Limb (tissue), 2 donors: ENCODE measurements at regions not wholly inside any gene's neighbourhood (a gene's known extent, or its start where the extent isn't known, plus 50 kb on each side); places are given as distances from the start of the nearest gene placed in this dataset.

Experiments used
- DNase-seq, 2 donors: peaks; one replicate each; pipeline ENCODE4 v3.0.0-alpha.2; 2016; ENCODE audit errors: extremely low spot score in 2 of 2

DNA sequence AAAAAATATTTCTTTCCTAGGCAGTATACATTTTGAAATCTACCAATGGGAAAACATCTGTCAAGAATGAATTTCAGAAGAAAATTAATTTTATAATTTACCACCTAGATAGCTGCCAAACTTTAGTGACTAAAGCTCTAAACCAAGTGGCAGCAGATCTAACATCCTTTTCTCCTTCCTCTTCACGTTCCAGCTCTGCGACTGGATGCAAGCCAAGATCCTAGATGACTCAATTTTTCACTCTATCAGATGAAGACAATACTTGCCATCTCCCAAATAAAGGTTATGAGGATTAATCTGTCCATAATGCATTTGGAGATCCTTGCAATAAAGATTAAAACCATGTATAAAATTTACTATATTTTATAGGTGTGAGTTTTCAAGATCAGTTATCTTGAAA, 66.7 kb upstream of the MIR17HG start:
- DNase-seq = no peak

GRCh38 chr13:91284335-91284734, 63.2 kb upstream of the MIR17HG start:
- DNase-seq = no peak

DNA sequence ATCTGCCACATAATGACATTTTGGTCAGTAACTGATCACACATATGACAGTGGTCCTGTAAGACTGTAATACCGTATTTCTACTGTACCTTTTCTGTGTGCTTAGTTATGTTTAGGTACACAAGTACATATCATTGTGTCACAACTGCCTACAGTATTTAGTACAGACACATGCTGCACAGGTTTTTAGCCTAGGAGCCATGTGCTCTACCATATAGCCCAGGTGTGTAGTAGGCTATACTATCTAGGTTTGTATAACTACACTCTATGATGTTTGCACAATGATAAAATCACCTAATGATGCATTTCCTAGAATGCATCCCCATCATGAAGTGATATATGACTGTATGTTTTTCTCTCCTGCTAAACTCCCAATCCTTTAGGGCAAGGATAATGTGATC, 61.2 kb upstream of the MIR17HG start:
- no peak for DNase-seq

- DNase-seq = no peak
Observed at GRCh38 chr13:91291078-91291477, 56.4 kb upstream of the MIR17HG start.

DNA sequence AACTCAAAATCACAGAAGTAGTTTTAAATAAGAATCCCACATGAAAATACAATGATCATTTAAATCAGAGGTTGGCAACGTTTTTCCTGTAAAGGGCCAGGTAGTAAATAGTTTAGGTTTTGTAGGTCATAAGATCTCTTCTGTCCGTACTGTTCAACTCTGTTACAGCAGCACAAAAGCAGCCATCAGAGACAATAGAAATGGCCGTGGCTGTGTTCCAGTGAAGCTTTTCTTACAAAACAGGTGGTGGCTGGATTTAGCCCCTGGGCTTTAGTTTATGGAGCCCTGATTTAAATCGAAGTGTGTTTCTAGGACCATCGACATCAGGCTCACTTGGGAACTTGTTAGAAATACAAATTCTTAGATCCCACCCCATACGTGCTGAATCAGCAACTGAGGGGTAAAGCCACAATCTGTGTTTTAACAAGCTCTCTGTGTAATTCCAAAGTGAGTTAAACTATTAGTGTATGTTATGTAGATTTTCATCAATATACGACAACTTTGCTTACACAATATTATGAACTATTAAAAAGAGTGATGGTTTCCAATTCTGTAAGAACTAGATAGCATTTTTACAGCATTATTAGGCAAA, 54.8 kb upstream of the MIR17HG start:
- no peak for DNase-seq

- DNase-seq = no peak
Observed at GRCh38 chr13:91295712-91296410, 51.6 kb upstream of the MIR17HG start.

GRCh38 chr13:91297503-91297902, 50.0 kb upstream of the MIR17HG start:
- DNase-seq = no peak
